ENCODE measurements at regions not wholly inside any gene's neighbourhood (a gene's known extent, or its start where the extent isn't known, plus 50 kb on each side); places are given as distances from the start of the nearest gene placed in this dataset.

- TF ChIP-seq EZH2phosphoT487 (IDR thresholded peaks at IDR 0.05; ENCODE audit: insufficient read depth, low read depth) (no peak), EZH2 (IDR thresholded peaks at IDR 0.05; ENCODE audit: insufficient read depth, poor library complexity, severe bottlenecking) (no peak)
Measured at GRCh38 chr7:16963044-16963443, 81.3 kb upstream of the AGR3 start.
